H9 (cell line): ENCODE measurements at regions not wholly inside any gene's neighbourhood (a gene's known extent, or its start where the extent isn't known, plus 50 kb on each side); places are given as distances from the start of the nearest gene placed in this dataset.

Experiments used
- DNase-seq: peaks from one replicate; pipeline ENCODE4 v3.0.0-alpha.2; 2017
- H2AFZ ChIP-seq: one replicate; pipeline ENCODE4 v1.6.1; 2013; ENCODE audit warnings: mild to moderate bottlenecking, low read length, control low read depth, moderate library complexity
- H2AK5ac ChIP-seq: 2 replicates; pipeline ENCODE4 v1.6.1; 2013; ENCODE audit warnings: low read length, control low read depth, mixed read lengths; ENCODE audit not compliant: insufficient read length
- H2BK120ac ChIP-seq: one replicate; pipeline ENCODE4 v1.6.1; 2013; ENCODE audit warnings: low read depth, mild to moderate bottlenecking, low read length, control low read depth, inconsistent platforms; ENCODE audit not compliant: poor library complexity, severe bottlenecking
- H2BK12ac ChIP-seq: 2 replicates; pipeline ENCODE4 v1.6.1; 2013; ENCODE audit warnings: low read length, control low read depth, mixed read lengths, low read depth; ENCODE audit not compliant: insufficient read length
- H2BK15ac ChIP-seq: 2 replicates; pipeline ENCODE4 v1.6.1; 2013; ENCODE audit warnings: low read depth, low read length, control low read depth
- H2BK20ac ChIP-seq: one replicate; pipeline ENCODE4 v1.6.1; 2013; ENCODE audit warnings: low read depth, mild to moderate bottlenecking, low read length, control low read depth, inconsistent platforms; ENCODE audit not compliant: poor library complexity, severe bottlenecking
- H2BK5ac ChIP-seq: 2 replicates; pipeline ENCODE4 v1.6.1; 2013; ENCODE audit warnings: low read length, control low read depth, mixed read lengths; ENCODE audit not compliant: insufficient read length
- H3K14ac ChIP-seq: 2 replicates; pipeline ENCODE4 v1.6.1; 2013; ENCODE audit warnings: low read length, control low read depth; ENCODE audit not compliant: insufficient read depth
- H3K18ac ChIP-seq: 2 replicates; pipeline ENCODE4 v1.6.1; 2013; ENCODE audit warnings: low read depth, mild to moderate bottlenecking, mixed read lengths, low read length, control low read depth; ENCODE audit not compliant: insufficient read length
- H3K23ac ChIP-seq: 2 replicates; pipeline ENCODE4 v1.6.1; 2013; ENCODE audit warnings: low read length, control low read depth, mixed read lengths, low read depth; ENCODE audit not compliant: insufficient read length
- H3K23me2 ChIP-seq: 2 replicates; pipeline ENCODE4 v1.6.1; 2013; ENCODE audit warnings: low read depth, mild to moderate bottlenecking, mixed read lengths, low read length, control low read depth; ENCODE audit not compliant: insufficient read length, poor library complexity, severe bottlenecking
- H3K27ac ChIP-seq: 2 replicates; pipeline ENCODE4 v1.5.1; 2013; ENCODE audit warnings: low read length, control low read depth, mixed read lengths, low read depth; ENCODE audit not compliant: insufficient read length
- H3K27me3 ChIP-seq: 2 replicates; pipeline ENCODE4 v1.6.1; 2013; ENCODE audit warnings: low read length, control low read depth, inconsistent platforms; ENCODE audit not compliant: insufficient read depth
- H3K4ac ChIP-seq: 2 replicates; pipeline ENCODE4 v1.6.1; 2013; ENCODE audit warnings: low read depth, mild to moderate bottlenecking, control low read depth, inconsistent platforms, low read length, moderate library complexity
- H3K4me1 ChIP-seq: 2 replicates; pipeline ENCODE4 v1.6.1; 2013; ENCODE audit warnings: low read length, control low read depth, inconsistent platforms; ENCODE audit not compliant: insufficient read depth
- H3K4me2 ChIP-seq: 2 replicates; pipeline ENCODE4 v1.6.1; 2013; ENCODE audit warnings: low read length, control low read depth, mixed read lengths; ENCODE audit not compliant: insufficient read length, insufficient read depth
- H3K56ac ChIP-seq: 2 replicates; pipeline ENCODE4 v1.6.1; 2013; ENCODE audit warnings: low read depth, mild to moderate bottlenecking, mixed read lengths, low read length, control low read depth; ENCODE audit not compliant: insufficient read length
- H3K79me1 ChIP-seq: 2 replicates; pipeline ENCODE4 v1.6.1; 2013; ENCODE audit warnings: low read depth, mild to moderate bottlenecking, moderate library complexity, low read length, control low read depth, inconsistent platforms; ENCODE audit not compliant: insufficient read depth, poor library complexity, severe bottlenecking
- H3K79me2 ChIP-seq: 2 replicates; pipeline ENCODE4 v1.6.1; 2013; ENCODE audit warnings: low read length, control low read depth, inconsistent platforms; ENCODE audit not compliant: insufficient read depth
- H3K9ac ChIP-seq: 2 replicates; pipeline ENCODE4 v1.6.1; 2013; ENCODE audit warnings: low read length, control low read depth, mixed read lengths; ENCODE audit not compliant: insufficient read length; ENCODE audit errors: extremely low read depth
- H3K9me3 ChIP-seq: one replicate; pipeline ENCODE4 v1.6.1; 2013; ENCODE audit warnings: low read depth, low read length, inconsistent platforms; ENCODE audit not compliant: control insufficient read depth
- H3T11ph ChIP-seq: one replicate; pipeline ENCODE4 v1.6.1; 2013; ENCODE audit warnings: mild to moderate bottlenecking, low read length, control low read depth, inconsistent platforms
- H4K20me1 ChIP-seq: one replicate; pipeline ENCODE4 v1.6.1; 2013; ENCODE audit not compliant: control insufficient read depth, insufficient read length, insufficient read depth
- H4K5ac ChIP-seq: 2 replicates; pipeline ENCODE4 v1.6.1; 2013; ENCODE audit warnings: low read depth, mild to moderate bottlenecking, mixed read lengths, low read length, control low read depth; ENCODE audit not compliant: insufficient read length
- H4K8ac ChIP-seq: replicated peaks from 2 replicates; pipeline ENCODE4 v1.6.1; 2013; ENCODE audit warnings: low read length, control low read depth, mixed read lengths, low read depth; ENCODE audit not compliant: insufficient read length
- H4K91ac ChIP-seq: 2 replicates; pipeline ENCODE4 v1.6.1; 2013; ENCODE audit warnings: low read depth, mild to moderate bottlenecking, moderate library complexity, mixed read lengths, low read length, control low read depth; ENCODE audit not compliant: insufficient read length
- H3K27ac Mint-ChIP-seq, 3 experiments: 2 replicates in 2 of 3; 3 replicates in 1 of 3; pipeline ENCODE4 v1.8.0; 2020 to 2021; ENCODE audit warnings: mixed read lengths in 3 of 3, mild to moderate bottlenecking in 1 of 3, moderate library complexity in 1 of 3
- H3K27me3 Mint-ChIP-seq: 2 replicates; pipeline ENCODE4 v1.8.0; 2021; ENCODE audit warnings: low read depth, mild to moderate bottlenecking, moderate library complexity, mixed read lengths
- H3K36me3 Mint-ChIP-seq, 3 experiments: 2 replicates in 2 of 3; 3 replicates in 1 of 3; pipeline ENCODE4 v1.8.0; 2020 to 2021; ENCODE audit warnings: low read depth in 3 of 3, mixed read lengths in 3 of 3; ENCODE audit not compliant: insufficient read depth in 1 of 3
- H3K4me1 Mint-ChIP-seq, 2 experiments: 2 replicates each; pipeline ENCODE4 v1.8.0; 2020; ENCODE audit warnings: mixed read lengths in 2 of 2
- H3K4me3 Mint-ChIP-seq, 2 experiments: 2 replicates in 1 of 2; 3 replicates in 1 of 2; pipeline ENCODE4 v1.8.0; 2020 to 2021; ENCODE audit warnings: mild to moderate bottlenecking in 2 of 2, mixed read lengths in 2 of 2, moderate library complexity in 1 of 2
- H3K9me3 Mint-ChIP-seq, 2 experiments: 2 replicates in 1 of 2; 3 replicates in 1 of 2; pipeline ENCODE4 v1.8.0; 2020; ENCODE audit warnings: mild to moderate bottlenecking in 2 of 2, mixed read lengths in 2 of 2, moderate library complexity in 1 of 2
- WGBS: extraction: QIAGEN DNeasy Blood & Tissue Kit; methylation state at CpG from one replicate; pipeline ENCODE4 v1.1.7; 2013; ENCODE audit warnings: missing lambda C conversion rate, low lambda C conversion rate, mixed read lengths; ENCODE audit not compliant: insufficient read length; ENCODE audit errors: extremely low coverage; 5-methylcytosine and 5-hydroxymethylcytosine counted together
- TF ChIP-seq, protein P1 (sequence below): fragments of 200-600 bp; sonication (generic); conservative IDR thresholded peaks from 3 replicates; pipeline ENCODE4 v1.8.0; 2021; ENCODE audit warnings: antibody characterized with exemption, mild to moderate bottlenecking

- Histone ChIP-seq H2BK5ac (no peak overlapping the region), H2BK12ac (no peak overlapping the region), H3K14ac (no peak overlapping the region), H3K4me1 (no peaks in the 10 kb centered on the region), H3K18ac (no peak overlapping the region), H3K9ac (no peak overlapping the region), H3K27ac (no peak overlapping the region), H3K27me3 (no peaks in the 10 kb centered on the region), H4K20me1 (no peaks in the 10 kb centered on the region), H3K4me2 (no peak overlapping the region), H3K23me2 (no peaks in the 10 kb centered on the region), H3K9me3 (no peaks in the 10 kb centered on the region), H2AFZ (no peak overlapping the region), H2BK20ac (no peak overlapping the region), H3K56ac (no peak overlapping the region), H4K8ac (no peak overlapping the region), H4K5ac (no peak overlapping the region), H3K79me2 (no peaks in the 10 kb centered on the region), H2BK15ac (no peak overlapping the region), H3K23ac (no peak overlapping the region), H2BK120ac (no peak overlapping the region), H3K79me1 (no peaks in the 10 kb centered on the region), H3T11ph (no peak overlapping the region), H4K91ac (no peak overlapping the region), H3K4ac (no peak overlapping the region), H2AK5ac (no peak overlapping the region)
- H3K36me3 Mint-ChIP-seq = no peaks in the 10 kb centered on the region
- WGBS = no CpG with 5 or more reads among the region's 3 CpGs
- H3K27ac Mint-ChIP-seq = no peak overlapping the region
- no peak overlapping the region for H3K4me3 Mint-ChIP-seq
- H3K4me1 Mint-ChIP-seq = peaks cover 16 to 21% of the 10 kb centered on the region in 2 experiments
- TF ChIP-seq, protein P1, sequence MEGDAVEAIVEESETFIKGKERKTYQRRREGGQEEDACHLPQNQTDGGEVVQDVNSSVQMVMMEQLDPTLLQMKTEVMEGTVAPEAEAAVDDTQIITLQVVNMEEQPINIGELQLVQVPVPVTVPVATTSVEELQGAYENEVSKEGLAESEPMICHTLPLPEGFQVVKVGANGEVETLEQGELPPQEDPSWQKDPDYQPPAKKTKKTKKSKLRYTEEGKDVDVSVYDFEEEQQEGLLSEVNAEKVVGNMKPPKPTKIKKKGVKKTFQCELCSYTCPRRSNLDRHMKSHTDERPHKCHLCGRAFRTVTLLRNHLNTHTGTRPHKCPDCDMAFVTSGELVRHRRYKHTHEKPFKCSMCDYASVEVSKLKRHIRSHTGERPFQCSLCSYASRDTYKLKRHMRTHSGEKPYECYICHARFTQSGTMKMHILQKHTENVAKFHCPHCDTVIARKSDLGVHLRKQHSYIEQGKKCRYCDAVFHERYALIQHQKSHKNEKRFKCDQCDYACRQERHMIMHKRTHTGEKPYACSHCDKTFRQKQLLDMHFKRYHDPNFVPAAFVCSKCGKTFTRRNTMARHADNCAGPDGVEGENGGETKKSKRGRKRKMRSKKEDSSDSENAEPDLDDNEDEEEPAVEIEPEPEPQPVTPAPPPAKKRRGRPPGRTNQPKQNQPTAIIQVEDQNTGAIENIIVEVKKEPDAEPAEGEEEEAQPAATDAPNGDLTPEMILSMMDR = no peak
- DNase-seq = no peak
- H3K9me3 Mint-ChIP-seq = no peaks in the 10 kb centered on the region
- H3K27me3 Mint-ChIP-seq = peaks cover 10% of the 10 kb centered on the region
Measured at GRCh38 chr6:3631186-3631585, 120.3 kb downstream of the PXDC1 start.
